ENCODE measurements at regions not wholly inside any gene's neighbourhood (a gene's known extent, or its start where the extent isn't known, plus 50 kb on each side); places are given as distances from the start of the nearest gene placed in this dataset.

GRCh38 chr2:217279140-217279539 lies 419.3 kb upstream of the TNP1 start:
- H3K36me3 ChIP-seq (ENCODE audit: insufficient read depth) = 0 out of 2 replicates have a peak, but pooled peaks cover 3% of the 10 kb centered on the region
- Mint-ChIP-seq H3K9me3 (no peaks in the 10 kb centered on the region), H3K4me1 (peaks cover 8% of the 10 kb centered on the region), H3K27me3 (ENCODE audit: insufficient read depth, low read depth, poor library complexity) (peaks cover 69% of the 10 kb centered on the region), H3K4me3 (no peak overlapping the region), H3K27ac (no peak overlapping the region), H3K36me3 (ENCODE audit: low read depth) (no peaks in the 10 kb centered on the region)
- ATAC-seq (no peak), DNase-seq (ENCODE audit: low spot score) (no peak)
- H3F3A ChIP-seq (replicated peaks; ENCODE audit: low read depth) = no peaks in the 10 kb centered on the region
- H3K9me2 ChIP-seq (ENCODE audit: insufficient read depth) = 0 out of 2 replicates have a peak, but pooled peaks cover 3% of the 10 kb centered on the region
- no peak overlapping the region for H2AFZ ChIP-seq
- no peak for TF ChIP-seq EZH2 (IDR thresholded peaks at IDR 0.05; ENCODE audit: low read depth, unreplicated experiment)
- TF ChIP-seq ZNF114 (CRISPR knock-in tag; IDR thresholded peaks at IDR 0.05) = no peak
- TF ChIP-seq REST (IDR thresholded peaks at IDR 0.05; ENCODE audit: unreplicated experiment) = no peak
- TF ChIP-seq EZH2phosphoT487 (IDR thresholded peaks at IDR 0.05; ENCODE audit: unreplicated experiment) = no peak
- no peak for TF ChIP-seq JUNB (IDR thresholded peaks at IDR 0.05; ENCODE audit: unreplicated experiment)
- TF ChIP-seq, protein P1, sequence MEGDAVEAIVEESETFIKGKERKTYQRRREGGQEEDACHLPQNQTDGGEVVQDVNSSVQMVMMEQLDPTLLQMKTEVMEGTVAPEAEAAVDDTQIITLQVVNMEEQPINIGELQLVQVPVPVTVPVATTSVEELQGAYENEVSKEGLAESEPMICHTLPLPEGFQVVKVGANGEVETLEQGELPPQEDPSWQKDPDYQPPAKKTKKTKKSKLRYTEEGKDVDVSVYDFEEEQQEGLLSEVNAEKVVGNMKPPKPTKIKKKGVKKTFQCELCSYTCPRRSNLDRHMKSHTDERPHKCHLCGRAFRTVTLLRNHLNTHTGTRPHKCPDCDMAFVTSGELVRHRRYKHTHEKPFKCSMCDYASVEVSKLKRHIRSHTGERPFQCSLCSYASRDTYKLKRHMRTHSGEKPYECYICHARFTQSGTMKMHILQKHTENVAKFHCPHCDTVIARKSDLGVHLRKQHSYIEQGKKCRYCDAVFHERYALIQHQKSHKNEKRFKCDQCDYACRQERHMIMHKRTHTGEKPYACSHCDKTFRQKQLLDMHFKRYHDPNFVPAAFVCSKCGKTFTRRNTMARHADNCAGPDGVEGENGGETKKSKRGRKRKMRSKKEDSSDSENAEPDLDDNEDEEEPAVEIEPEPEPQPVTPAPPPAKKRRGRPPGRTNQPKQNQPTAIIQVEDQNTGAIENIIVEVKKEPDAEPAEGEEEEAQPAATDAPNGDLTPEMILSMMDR (conservative IDR thresholded peaks at IDR 0.05; ENCODE audit: low read depth in 2 of 2) = no peak
- no peak for TF ChIP-seq NANOG (IDR thresholded peaks at IDR 0.05; ENCODE audit: borderline replicate concordance)
- TF ChIP-seq POLR2AphosphoS5 (IDR thresholded peaks at IDR 0.05; ENCODE audit: low read depth) = no peak
- TF ChIP-seq, protein P2, sequence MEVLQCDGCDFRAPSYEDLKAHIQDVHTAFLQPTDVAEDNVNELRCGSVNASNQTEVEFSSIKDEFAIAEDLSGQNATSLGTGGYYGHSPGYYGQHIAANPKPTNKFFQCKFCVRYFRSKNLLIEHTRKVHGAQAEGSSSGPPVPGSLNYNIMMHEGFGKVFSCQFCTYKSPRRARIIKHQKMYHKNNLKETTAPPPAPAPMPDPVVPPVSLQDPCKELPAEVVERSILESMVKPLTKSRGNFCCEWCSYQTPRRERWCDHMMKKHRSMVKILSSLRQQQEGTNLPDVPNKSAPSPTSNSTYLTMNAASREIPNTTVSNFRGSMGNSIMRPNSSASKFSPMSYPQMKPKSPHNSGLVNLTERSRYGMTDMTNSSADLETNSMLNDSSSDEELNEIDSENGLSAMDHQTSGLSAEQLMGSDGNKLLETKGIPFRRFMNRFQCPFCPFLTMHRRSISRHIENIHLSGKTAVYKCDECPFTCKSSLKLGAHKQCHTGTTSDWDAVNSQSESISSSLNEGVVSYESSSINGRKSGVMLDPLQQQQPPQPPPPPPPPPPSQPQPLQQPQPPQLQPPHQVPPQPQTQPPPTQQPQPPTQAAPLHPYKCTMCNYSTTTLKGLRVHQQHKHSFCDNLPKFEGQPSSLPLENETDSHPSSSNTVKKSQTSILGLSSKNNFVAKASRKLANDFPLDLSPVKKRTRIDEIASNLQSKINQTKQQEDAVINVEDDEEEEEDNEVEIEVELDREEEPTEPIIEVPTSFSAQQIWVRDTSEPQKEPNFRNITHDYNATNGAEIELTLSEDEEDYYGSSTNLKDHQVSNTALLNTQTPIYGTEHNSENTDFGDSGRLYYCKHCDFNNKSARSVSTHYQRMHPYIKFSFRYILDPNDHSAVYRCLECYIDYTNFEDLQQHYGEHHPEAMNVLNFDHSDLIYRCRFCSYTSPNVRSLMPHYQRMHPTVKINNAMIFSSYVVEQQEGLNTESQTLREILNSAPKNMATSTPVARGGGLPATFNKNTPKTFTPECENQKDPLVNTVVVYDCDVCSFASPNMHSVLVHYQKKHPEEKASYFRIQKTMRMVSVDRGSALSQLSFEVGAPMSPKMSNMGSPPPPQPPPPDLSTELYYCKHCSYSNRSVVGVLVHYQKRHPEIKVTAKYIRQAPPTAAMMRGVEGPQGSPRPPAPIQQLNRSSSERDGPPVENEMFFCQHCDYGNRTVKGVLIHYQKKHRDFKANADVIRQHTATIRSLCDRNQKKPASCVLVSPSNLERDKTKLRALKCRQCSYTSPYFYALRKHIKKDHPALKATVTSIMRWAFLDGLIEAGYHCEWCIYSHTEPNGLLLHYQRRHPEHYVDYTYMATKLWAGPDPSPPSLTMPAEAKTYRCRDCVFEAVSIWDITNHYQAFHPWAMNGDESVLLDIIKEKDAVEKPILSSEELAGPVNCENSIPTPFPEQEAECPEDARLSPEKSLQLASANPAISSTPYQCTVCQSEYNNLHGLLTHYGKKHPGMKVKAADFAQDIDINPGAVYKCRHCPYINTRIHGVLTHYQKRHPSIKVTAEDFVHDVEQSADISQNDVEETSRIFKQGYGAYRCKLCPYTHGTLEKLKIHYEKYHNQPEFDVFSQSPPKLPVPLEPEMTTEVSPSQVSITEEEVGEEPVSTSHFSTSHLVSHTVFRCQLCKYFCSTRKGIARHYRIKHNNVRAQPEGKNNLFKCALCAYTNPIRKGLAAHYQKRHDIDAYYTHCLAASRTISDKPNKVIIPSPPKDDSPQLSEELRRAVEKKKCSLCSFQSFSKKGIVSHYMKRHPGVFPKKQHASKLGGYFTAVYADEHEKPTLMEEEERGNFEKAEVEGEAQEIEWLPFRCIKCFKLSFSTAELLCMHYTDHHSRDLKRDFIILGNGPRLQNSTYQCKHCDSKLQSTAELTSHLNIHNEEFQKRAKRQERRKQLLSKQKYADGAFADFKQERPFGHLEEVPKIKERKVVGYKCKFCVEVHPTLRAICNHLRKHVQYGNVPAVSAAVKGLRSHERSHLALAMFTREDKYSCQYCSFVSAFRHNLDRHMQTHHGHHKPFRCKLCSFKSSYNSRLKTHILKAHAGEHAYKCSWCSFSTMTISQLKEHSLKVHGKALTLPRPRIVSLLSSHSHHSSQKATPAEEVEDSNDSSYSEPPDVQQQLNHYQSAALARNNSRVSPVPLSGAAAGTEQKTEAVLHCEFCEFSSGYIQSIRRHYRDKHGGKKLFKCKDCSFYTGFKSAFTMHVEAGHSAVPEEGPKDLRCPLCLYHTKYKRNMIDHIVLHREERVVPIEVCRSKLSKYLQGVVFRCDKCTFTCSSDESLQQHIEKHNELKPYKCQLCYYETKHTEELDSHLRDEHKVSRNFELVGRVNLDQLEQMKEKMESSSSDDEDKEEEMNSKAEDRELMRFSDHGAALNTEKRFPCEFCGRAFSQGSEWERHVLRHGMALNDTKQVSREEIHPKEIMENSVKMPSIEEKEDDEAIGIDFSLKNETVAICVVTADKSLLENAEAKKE (CRISPR knock-in tag; IDR thresholded peaks at IDR 0.05) = no peak
- TF ChIP-seq CREB1 (CRISPR knock-in tag; IDR thresholded peaks at IDR 0.05; ENCODE audit: low read depth) = no peak
- TF ChIP-seq ZNF331 (CRISPR knock-in tag; IDR thresholded peaks at IDR 0.05; ENCODE audit: low read depth) = no peak
- no peak for TF ChIP-seq STAT1 (IDR thresholded peaks at IDR 0.05; ENCODE audit: unreplicated experiment)
- TF ChIP-seq, protein P3, sequence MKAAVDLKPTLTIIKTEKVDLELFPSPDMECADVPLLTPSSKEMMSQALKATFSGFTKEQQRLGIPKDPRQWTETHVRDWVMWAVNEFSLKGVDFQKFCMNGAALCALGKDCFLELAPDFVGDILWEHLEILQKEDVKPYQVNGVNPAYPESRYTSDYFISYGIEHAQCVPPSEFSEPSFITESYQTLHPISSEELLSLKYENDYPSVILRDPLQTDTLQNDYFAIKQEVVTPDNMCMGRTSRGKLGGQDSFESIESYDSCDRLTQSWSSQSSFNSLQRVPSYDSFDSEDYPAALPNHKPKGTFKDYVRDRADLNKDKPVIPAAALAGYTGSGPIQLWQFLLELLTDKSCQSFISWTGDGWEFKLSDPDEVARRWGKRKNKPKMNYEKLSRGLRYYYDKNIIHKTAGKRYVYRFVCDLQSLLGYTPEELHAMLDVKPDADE (IDR thresholded peaks at IDR 0.05) = no peak
- H3K4me1 ChIP-seq (ENCODE audit: insufficient read depth) = peaks cover 3% of the 10 kb centered on the region; the same call in 1 of the 2 replicates
- no peaks in the 10 kb centered on the region for H3K79me2 ChIP-seq (replicated peaks; ENCODE audit: insufficient read depth)
- peaks cover 58% of the 10 kb centered on the region for H3K27me3 ChIP-seq (ENCODE audit: insufficient read depth)
- no peak overlapping the region for H3K27ac ChIP-seq (ENCODE audit: low read depth)
- peaks cover 6% of the 10 kb centered on the region for H4K20me1 ChIP-seq (replicated peaks; ENCODE audit: insufficient read depth)
- H3K4me2 ChIP-seq = no peak overlapping the region
- no peak overlapping the region for H3K4me3 ChIP-seq
